ENCODE measurements at regions not wholly inside any gene's neighbourhood (a gene's known extent, or its start where the extent isn't known, plus 50 kb on each side); places are given as distances from the start of the nearest gene placed in this dataset.

GRCh38 chr2:15116830-15117229 lies 444.3 kb downstream of the NBAS start:
- TF ChIP-seq CTCF (IDR thresholded peaks at IDR 0.05) (no peak), EZH2 (IDR thresholded peaks at IDR 0.05; ENCODE audit: borderline replicate concordance, insufficient read depth, low read depth, low read length, poor library complexity, severe bottlenecking) (no peak)

Data from B cell (primary cell).